ENCODE measurements at regions not wholly inside any gene's neighbourhood (a gene's known extent, or its start where the extent isn't known, plus 50 kb on each side); places are given as distances from the start of the nearest gene placed in this dataset.

GRCh38 chr12:119245904-119246494 is 67.3 kb downstream of the HSPB8 start:
- peak; percentile 20 for DNase-seq (ENCODE audit: low spot score)
- WGBS (ENCODE audit: low lambda C conversion rate), result 0% methylated on average over 2 of the region's 2 CpGs
- Histone ChIP-seq H3K9ac (ENCODE audit: insufficient read depth, low read depth, low read length) (no peak overlapping the region), H3K27me3 (ENCODE audit: control insufficient read depth in 1 of 2, insufficient read depth in 2 of 2, low read length in 2 of 2) (no peaks in the 10 kb centered on the region), H3K4me2 (ENCODE audit: low read depth, low read length) (peak overlapping the region; percentile 24; the same call in 1 of the 2 replicates), H3K36me3 (replicated peaks in 1 of 2; ENCODE audit: control insufficient read depth in 1 of 2, insufficient read depth in 2 of 2, low read length in 2 of 2) (no peaks in the 10 kb centered on the region), H2AFZ (ENCODE audit: low read length) (no peak overlapping the region), H3K9me3 (ENCODE audit: low read length) (no peaks in the 10 kb centered on the region), H4K20me1 (ENCODE audit: insufficient read depth, low read length) (no peaks in the 10 kb centered on the region), H3K4me3 (replicated peaks in 1 of 3; ENCODE audit: insufficient read depth in 1 of 3, low read depth in 2 of 3, low read length in 3 of 3) (no peak overlapping the region), H3K4me1 (ENCODE audit: insufficient read depth, low read length) (peaks cover 13% of the 10 kb centered on the region), H3K79me2 (ENCODE audit: insufficient read depth, low read length) (no peaks in the 10 kb centered on the region), H3K27ac (ENCODE audit: extremely low read length, insufficient read depth, low read length) (no peak overlapping the region)
- in situ Hi-C loops (cut with HindIII; ENCODE audit: extremely low pct_ligation_motif_present, low pct_unique_long_range_greater_than_20kb), result no loop called here
- intact Hi-C loops (cut with micrococcal nuclease; ENCODE audit: unreplicated experiment), result no loop called here
- ATAC-seq, result peak; percentile 32; the same call in 1 of the 3 replicates
- POLR2A ChIA-PET, result no interaction called here
- FAIRE-seq, result no peak
- CTCF ChIA-PET (ENCODE audit: low intra/inter-chr PET ratio, low total read pairs), result no interaction called here
- BruUV-seq (replicated peaks), result no TSS peak
- TF ChIP-seq NRL (CRISPR knock-in tag; IDR thresholded peaks at IDR 0.05; ENCODE audit: borderline replicate concordance) (no peak), ZNF616 (CRISPR knock-in tag; IDR thresholded peaks at IDR 0.05; ENCODE audit: low read depth) (no peak), ZNF580 (CRISPR knock-in tag; IDR thresholded peaks at IDR 0.05; ENCODE audit: borderline replicate concordance, low read depth) (no peak), GABPA (IDR thresholded peaks at IDR 0.05; ENCODE audit: low read depth, low read length) (no peak), GABPA (CRISPR knock-in tag; IDR thresholded peaks at IDR 0.05; ENCODE audit: low read depth) (0 out of 2 replicates have a peak, but pooled peaks have one; percentile 18), NFAT5 (CRISPR knock-in tag; IDR thresholded peaks at IDR 0.05) (no peak), REXO4 (CRISPR knock-in tag; IDR thresholded peaks at IDR 0.05; ENCODE audit: borderline replicate concordance) (no peak), GATAD2A (CRISPR knock-in tag; IDR thresholded peaks at IDR 0.05) (peak; percentile 52), MBNL3 (CRISPR knock-in tag; conservative IDR thresholded peaks at IDR 0.05) (no peak), MAFK (conservative IDR thresholded peaks at IDR 0.05 in 1 of 2, IDR thresholded peaks at IDR 0.05 in 1 of 2; ENCODE audit: low read length in 2 of 2) (no peak), E2F1 (CRISPR knock-in tag; IDR thresholded peaks at IDR 0.05) (no peak), MNT (IDR thresholded peaks at IDR 0.05) (no peak), ONECUT2 (CRISPR knock-in tag; IDR thresholded peaks at IDR 0.05) (no peak), JUN (CRISPR knock-in tag; IDR thresholded peaks at IDR 0.05) (no peak), HNF4A (CRISPR knock-in tag; IDR thresholded peaks at IDR 0.05) (peak; percentile 69)
- TF ChIP-seq, protein P1, sequence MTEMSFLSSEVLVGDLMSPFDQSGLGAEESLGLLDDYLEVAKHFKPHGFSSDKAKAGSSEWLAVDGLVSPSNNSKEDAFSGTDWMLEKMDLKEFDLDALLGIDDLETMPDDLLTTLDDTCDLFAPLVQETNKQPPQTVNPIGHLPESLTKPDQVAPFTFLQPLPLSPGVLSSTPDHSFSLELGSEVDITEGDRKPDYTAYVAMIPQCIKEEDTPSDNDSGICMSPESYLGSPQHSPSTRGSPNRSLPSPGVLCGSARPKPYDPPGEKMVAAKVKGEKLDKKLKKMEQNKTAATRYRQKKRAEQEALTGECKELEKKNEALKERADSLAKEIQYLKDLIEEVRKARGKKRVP (CRISPR knock-in tag; IDR thresholded peaks at IDR 0.05), result peak in 1 of 2 experiments; percentile 84; a peak in 2 of 4 replicates
